Smooth muscle cell (in vitro differentiated cells): ENCODE measurements at regions not wholly inside any gene's neighbourhood (a gene's known extent, or its start where the extent isn't known, plus 50 kb on each side); places are given as distances from the start of the nearest gene placed in this dataset.

Experiments
- DNase-seq: peaks from one replicate; lab custom pipeline; 2025; ENCODE audit not compliant: unreplicated experiment; lab: John Stamatoyannopoulos, UW
- H2AFZ ChIP-seq: fragments of 200-600 bp; sonication (generic); 2 replicates; pipeline ENCODE4 v1.6.0; 2016; ENCODE audit warnings: antibody characterized with exemption, low read depth, mild to moderate bottlenecking
- H3F3A ChIP-seq: fragments of 200-600 bp; sonication (generic); 2 replicates; pipeline ENCODE4 v1.6.0; 2017; ENCODE audit warnings: antibody characterized with exemption, low read depth
- H3K27ac ChIP-seq: fragments of 200-600 bp; sonication (generic); 2 replicates; pipeline ENCODE4 v1.5.1; 2016; ENCODE audit warnings: low read depth, mild to moderate bottlenecking
- H3K27me3 ChIP-seq: fragments of 200-600 bp; sonication (generic); 2 replicates; pipeline ENCODE4 v1.6.1; 2016; ENCODE audit warnings: low read depth, mild to moderate bottlenecking
- H3K36me3 ChIP-seq: fragments of 200-600 bp; sonication (generic); 2 replicates; pipeline ENCODE4 v1.5.1; 2016; ENCODE audit warnings: low read depth
- H3K4me1 ChIP-seq: fragments of 200-600 bp; sonication (generic); 2 replicates; pipeline ENCODE4 v1.5.1; 2016; ENCODE audit warnings: low read depth
- H3K4me2 ChIP-seq: fragments of 200-600 bp; sonication (generic); 2 replicates; pipeline ENCODE4 v1.6.0; 2016; ENCODE audit warnings: mild to moderate bottlenecking
- H3K4me3 ChIP-seq: fragments of 200-600 bp; sonication (generic); 2 replicates; pipeline ENCODE4 v1.5.1; 2016; ENCODE audit warnings: mild to moderate bottlenecking
- H3K79me2 ChIP-seq: fragments of 200-600 bp; sonication (generic); 2 replicates; pipeline ENCODE4 v1.6.0; 2016; ENCODE audit warnings: low read depth, mild to moderate bottlenecking
- H3K9ac ChIP-seq: fragments of 200-600 bp; sonication (generic); 2 replicates; pipeline ENCODE4 v1.6.0; 2016; ENCODE audit warnings: low read depth
- H3K9me3 ChIP-seq: fragments of 200-600 bp; sonication (generic); replicated peaks from 2 replicates; pipeline ENCODE4 v1.5.1; 2016; ENCODE audit warnings: low read depth
- H4K20me1 ChIP-seq: fragments of 200-600 bp; sonication (generic); 2 replicates; pipeline ENCODE4 v1.6.0; 2016; ENCODE audit warnings: low read depth
- WGBS: methylation state at CpG from one replicate; pipeline ENCODE4 v1.1.7; 2016; ENCODE audit warnings: low lambda C conversion rate; 5-methylcytosine and 5-hydroxymethylcytosine counted together
- TF ChIP-seq, protein P1 (sequence below): fragments of 200-600 bp; sonication (generic); IDR thresholded peaks from 2 replicates; pipeline ENCODE4 v1.5.1; 2017; ENCODE audit warnings: borderline replicate concordance, mild to moderate bottlenecking, antibody characterized with exemption; ENCODE audit not compliant: insufficient read depth, poor library complexity, severe bottlenecking

DNA sequence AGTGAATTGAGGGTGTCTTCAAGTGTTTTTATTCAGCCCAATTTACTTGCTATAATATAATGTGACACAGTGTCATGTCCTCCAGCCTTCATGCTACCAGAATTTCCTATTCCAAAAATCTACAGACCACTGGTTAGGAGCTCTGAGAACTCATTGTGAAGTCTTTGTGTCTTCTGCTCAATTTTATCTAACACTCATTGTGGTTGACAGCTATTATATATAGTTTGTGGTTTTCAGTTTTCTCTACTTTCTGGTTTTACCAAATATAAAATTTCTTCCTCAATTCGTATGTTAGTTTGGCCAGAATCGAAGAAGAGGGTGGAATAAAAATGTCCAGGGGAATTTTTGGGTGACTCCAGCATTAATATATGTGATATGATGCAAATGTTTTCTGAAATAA, 509.3 kb upstream of the NUDT12 start:
- TF ChIP-seq, protein P1, sequence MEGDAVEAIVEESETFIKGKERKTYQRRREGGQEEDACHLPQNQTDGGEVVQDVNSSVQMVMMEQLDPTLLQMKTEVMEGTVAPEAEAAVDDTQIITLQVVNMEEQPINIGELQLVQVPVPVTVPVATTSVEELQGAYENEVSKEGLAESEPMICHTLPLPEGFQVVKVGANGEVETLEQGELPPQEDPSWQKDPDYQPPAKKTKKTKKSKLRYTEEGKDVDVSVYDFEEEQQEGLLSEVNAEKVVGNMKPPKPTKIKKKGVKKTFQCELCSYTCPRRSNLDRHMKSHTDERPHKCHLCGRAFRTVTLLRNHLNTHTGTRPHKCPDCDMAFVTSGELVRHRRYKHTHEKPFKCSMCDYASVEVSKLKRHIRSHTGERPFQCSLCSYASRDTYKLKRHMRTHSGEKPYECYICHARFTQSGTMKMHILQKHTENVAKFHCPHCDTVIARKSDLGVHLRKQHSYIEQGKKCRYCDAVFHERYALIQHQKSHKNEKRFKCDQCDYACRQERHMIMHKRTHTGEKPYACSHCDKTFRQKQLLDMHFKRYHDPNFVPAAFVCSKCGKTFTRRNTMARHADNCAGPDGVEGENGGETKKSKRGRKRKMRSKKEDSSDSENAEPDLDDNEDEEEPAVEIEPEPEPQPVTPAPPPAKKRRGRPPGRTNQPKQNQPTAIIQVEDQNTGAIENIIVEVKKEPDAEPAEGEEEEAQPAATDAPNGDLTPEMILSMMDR: no peak
- no peak overlapping the region for H3K4me3 ChIP-seq
- WGBS: 83% methylated on average over 2 of the region's 2 CpGs
- no peak overlapping the region for H3K4me2 ChIP-seq
- H3K36me3 ChIP-seq: no peaks in the 10 kb centered on the region
- H2AFZ ChIP-seq: no peak overlapping the region
- H3K9ac ChIP-seq: no peak overlapping the region
- no peak overlapping the region for H3K27ac ChIP-seq
- H3K27me3 ChIP-seq: no peaks in the 10 kb centered on the region
- no peak for DNase-seq
- H3F3A ChIP-seq: no peaks in the 10 kb centered on the region
- H4K20me1 ChIP-seq: no peaks in the 10 kb centered on the region
- H3K9me3 ChIP-seq: no peaks in the 10 kb centered on the region
- no peaks in the 10 kb centered on the region for H3K4me1 ChIP-seq
- H3K79me2 ChIP-seq: no peaks in the 10 kb centered on the region

DNA sequence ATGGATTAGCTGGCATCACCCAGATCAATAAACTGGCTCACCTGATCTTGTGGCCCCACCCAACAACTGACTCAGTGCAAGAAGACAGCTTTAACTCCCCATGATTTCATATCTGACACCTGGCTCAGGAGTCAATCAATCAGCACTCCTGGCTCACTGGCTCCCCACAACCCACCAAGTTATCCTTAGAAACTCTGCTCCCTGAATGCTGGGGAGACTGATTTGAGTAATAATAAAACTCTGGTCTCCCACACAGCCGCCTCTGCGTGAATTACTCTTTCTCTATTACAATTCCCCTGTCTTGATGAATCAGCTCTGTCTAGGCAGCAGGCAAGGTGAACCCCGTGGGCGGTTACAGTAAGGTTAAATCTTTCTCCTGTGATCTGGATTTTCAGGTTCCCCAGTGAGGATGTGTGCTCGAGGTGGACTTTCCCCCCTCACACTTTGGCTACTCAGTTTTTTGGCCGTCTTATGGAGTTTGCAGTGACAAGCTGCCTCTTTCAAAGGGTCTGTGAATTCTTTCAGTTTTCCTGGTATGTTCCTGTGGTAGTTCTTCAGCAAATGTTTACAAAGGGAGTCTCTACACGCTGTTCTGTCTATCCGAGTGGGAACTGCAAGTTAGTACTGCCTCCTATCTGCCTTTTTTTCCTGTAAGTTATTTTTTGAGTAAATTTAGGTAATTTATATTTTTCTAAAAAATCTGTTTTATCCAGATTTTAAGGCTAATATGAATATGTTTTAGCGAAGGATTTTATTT, 500.2 kb upstream of the NUDT12 start:
- Histone ChIP-seq H3K4me1 (no peaks in the 10 kb centered on the region), H3F3A (no peaks in the 10 kb centered on the region), H3K36me3 (no peaks in the 10 kb centered on the region), H3K27me3 (no peaks in the 10 kb centered on the region), H3K4me2 (peak overlapping the region; percentile 33), H3K79me2 (no peaks in the 10 kb centered on the region), H3K9me3 (no peaks in the 10 kb centered on the region), H3K4me3 (peak overlapping the region; percentile 9), H2AFZ (no peak overlapping the region), H3K9ac (no peak overlapping the region), H3K27ac (peak overlapping the region; percentile 26), H4K20me1 (no peaks in the 10 kb centered on the region)
- WGBS: 68% methylated on average over 9 of the region's 9 CpGs
- no peak for DNase-seq
- TF ChIP-seq, protein P1: no peak

DNA sequence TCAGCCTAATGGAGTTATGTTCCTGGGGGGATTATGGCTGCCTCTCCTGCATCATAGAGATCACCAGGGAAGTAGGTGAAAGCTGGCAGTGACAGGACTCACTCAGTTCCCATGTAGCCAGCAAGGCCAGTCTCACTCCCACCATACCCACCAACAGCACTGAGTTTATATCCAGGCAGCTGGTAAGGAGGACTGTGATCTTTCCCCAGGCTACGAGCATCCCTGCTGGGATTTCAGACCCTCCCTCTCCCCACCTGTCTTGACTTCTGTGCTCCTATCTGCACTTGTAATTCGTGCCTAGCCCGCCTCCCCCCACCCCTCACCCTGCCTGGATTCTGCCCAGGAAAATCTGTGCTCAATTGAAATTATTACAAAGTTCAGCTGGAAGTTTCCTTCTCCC, 499.1 kb upstream of the NUDT12 start:
- Histone ChIP-seq H3K4me3 (no peak overlapping the region), H3K4me1 (no peaks in the 10 kb centered on the region), H3K79me2 (no peaks in the 10 kb centered on the region), H2AFZ (no peak overlapping the region), H3K9me3 (no peaks in the 10 kb centered on the region), H4K20me1 (no peaks in the 10 kb centered on the region), H3F3A (no peaks in the 10 kb centered on the region), H3K4me2 (no peak overlapping the region), H3K27me3 (no peaks in the 10 kb centered on the region), H3K9ac (no peak overlapping the region), H3K36me3 (no peaks in the 10 kb centered on the region), H3K27ac (no peak overlapping the region)
- WGBS: 91% methylated on average over 3 of the region's 3 CpGs
- no peak for DNase-seq
- TF ChIP-seq, protein P1: no peak

DNA sequence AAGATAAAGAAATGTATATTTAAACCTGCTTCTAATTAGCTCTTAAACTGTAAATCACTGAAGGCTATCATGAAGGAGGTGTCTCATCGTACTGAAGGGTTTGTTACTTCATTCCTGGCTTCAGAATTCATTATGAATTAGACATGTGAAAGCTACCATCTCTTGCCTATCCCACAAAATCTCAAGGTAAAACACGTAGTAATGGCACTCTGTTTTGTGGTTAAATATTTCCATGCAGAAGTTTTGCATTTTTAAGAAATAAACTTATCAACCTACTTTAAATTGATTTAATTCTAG, 490.7 kb upstream of the NUDT12 start:
- Histone ChIP-seq H3K79me2 (no peaks in the 10 kb centered on the region), H2AFZ (peak overlapping the region; percentile 2), H3K4me1 (no peaks in the 10 kb centered on the region), H3K27me3 (no peaks in the 10 kb centered on the region), H3K9me3 (no peaks in the 10 kb centered on the region), H3K9ac (no peak overlapping the region), H3K4me3 (no peak overlapping the region), H4K20me1 (no peaks in the 10 kb centered on the region), H3K27ac (no peak overlapping the region), H3F3A (no peaks in the 10 kb centered on the region), H3K4me2 (no peak overlapping the region), H3K36me3 (no peaks in the 10 kb centered on the region)
- TF ChIP-seq, protein P1: no peak
- no peak for DNase-seq
- WGBS: 47% methylated on average over 2 of the region's 2 CpGs
